Activated CD4-positive, alpha-beta T cell treated with anti-CD3 and anti-CD28 coated beads, Interleukin-2, amount 50 U/mL, for 24 hours (primary cell): ENCODE measurements at regions not wholly inside any gene's neighbourhood (a gene's known extent, or its start where the extent isn't known, plus 50 kb on each side); places are given as distances from the start of the nearest gene placed in this dataset.
"Not testable (repeated sequence)": the region's sequence is repeated elsewhere in the genome, so short reads cannot be mapped to it uniquely, and the experiment has no call there.

Source experiments
- DNase-seq, 2 donors: peaks; one replicate each; pipeline ENCODE4 v3.0.0-alpha.2; 2020; ENCODE audit warnings: low read depth in 1 of 2, low spot score in 1 of 2

DNA sequence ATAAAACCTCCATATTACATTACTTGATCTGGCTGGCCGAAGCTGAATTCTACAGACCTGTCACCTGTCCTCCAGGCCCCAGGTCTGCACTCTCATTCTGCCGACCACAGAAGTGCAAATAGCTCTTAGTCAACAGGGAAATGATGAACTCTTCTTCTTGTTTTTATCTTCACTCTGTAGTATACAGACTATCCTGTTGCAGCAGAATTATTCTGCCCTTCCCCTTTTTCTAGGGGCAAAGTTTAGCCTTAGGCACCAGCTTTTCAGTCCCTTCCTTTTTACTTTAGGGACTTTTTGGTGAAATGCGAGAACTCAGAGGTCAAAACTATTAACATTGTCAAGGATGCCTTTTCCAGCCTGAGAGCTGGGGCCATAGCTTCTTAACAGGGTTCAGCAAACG lies 229.6 kb upstream of the EGLN3 start:
- no peak for DNase-seq

DNA sequence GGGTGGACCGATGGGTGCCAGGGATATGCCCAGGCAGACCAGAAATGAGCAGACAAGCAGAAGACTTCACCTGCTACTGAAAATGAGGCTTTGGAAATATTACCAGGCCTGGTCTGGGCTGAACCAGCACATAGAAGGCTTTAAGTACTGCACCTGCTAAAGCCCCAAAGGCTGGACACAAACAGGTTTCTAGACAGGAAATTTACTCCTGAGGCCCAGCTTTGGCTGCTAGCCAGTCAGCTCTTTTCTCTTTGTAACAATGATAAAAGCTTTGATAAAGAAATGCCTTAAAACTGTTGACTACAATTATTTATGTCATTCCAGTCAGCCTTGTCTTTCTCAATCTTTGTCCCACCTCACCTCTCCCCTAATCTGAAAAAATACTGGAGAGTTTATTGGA lies 228.9 kb upstream of the EGLN3 start:
- DNase-seq = no peak

DNA sequence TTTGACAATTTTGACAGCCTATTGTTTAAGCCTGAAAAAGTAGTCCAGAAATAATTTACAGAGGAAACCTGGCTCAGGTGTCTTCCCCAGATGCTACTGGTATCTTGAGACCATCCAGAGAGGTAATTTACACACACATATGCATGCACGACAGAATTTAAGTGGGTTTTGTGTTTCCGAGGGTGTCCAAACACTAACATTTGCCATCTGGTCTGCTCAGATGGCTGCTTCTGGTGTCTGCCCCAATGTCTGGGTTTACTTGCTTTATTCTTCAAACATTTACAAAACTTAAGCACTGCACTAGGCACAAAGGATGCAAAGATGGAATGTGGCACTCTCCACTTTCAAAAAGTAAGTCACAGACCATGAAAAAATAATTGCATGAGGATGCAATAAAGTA lies 226.6 kb upstream of the EGLN3 start:
- DNase-seq = no peak

DNA sequence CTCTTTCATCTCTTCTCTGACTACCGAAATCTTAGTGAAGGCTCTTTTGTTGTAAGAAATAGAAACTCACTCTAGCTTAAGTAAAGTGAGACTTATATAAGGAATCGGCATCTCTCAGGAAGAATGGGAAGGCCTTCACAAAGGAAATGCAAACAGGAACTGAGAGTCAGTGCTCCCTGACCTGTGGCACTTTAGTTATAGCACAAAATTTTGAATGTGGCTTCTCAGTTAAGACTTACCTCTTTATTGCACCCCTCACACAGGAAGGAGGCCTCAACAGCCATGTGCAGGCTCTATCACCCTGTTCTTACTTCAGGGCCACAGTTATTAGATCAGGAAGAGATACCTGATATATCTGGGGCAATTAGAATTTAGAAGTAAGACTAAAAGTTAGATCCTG lies 224.7 kb upstream of the EGLN3 start:
- no peak for DNase-seq

DNA sequence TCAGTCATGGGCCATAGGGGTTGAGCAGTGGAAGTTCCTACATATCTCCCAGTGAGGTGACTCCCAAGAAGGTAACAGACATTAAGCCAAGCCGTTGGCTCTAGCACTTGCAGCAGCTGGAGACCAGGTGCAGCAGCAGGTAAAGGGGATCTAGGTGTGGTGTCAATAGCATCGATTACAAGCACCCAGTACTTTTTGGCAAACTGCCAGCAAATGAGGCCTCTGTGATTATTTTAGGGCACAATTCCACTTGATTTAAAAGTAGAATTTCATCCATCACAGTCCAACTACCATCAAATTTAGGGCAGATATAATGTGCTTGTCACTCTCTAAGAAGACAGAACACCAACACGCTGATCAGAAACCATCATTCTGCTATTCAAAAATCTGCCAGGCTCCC lies 224.1 kb upstream of the EGLN3 start:
- no peak for DNase-seq

DNA sequence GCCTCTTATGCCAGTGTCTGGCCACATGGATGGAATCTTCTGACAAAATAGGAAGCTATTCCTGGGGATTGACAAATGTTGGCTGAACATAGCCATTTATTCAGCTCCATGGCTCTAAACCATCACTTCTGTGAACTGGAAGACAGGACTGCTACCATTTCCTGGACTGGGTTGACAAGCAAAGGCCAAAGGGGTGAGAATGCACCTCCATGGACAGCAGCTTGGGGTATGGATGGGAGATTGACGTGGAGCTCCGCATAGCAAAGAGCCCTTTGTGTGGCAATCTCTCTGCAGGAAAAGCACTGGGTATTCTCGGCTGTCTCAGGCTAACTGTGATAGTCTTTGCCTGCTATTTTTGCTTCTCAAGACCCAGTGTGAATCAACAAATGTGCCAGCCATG lies 223.0 kb upstream of the EGLN3 start:
- DNase-seq = no peak

DNA sequence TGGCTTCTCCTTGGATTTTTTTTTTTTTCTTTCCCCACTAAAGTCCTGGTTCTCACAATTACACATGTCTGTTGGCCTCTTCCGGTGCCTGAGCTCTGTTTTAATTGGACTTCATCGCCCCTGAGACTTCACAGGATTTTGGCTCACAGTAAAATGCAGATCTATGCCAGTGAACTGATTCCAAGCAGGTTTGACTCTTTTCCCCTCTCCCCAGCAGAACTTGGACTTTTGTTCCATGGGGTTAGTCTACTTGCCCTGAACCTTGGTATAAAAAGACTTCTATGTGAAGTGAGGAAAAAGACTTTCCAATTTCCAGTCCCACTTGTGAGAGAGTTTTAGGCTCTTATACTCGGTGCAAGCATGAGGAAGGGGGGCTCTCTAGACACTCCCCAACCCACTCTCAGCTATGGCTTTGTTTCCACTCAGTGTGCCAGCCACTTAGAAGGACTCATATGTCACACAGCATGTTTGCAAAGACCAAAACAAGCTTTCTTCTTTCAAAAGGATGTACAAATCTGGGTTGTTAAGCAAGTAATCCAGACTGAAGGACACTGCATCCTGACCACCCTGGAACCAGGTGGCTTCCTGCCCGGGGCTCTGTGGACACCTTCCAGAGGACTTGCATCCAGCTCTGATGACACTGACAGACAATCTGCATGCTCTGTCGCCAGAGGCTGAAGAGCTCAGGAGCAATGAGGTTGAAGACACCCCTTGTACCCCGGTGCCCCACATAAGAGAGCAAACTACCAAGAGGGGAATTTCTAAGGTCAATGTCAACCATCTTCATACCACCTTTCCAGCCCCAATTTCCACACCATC lies 221.9 kb upstream of the EGLN3 start:
- DNase-seq = no peak

DNA sequence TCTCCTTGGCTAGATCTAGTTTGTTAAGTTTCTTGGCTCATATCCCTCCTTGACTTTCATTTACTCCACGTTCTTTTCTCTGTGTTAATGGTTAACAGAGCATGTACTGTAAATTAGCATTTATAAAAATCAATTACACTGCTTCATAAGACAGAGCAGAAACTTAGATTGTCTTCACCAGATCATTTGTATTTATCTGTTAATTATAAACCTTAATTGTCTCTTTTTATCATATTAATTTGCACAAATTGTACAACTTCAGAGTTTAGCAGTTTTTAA lies 221.2 kb upstream of the EGLN3 start:
- DNase-seq = no peak

DNA sequence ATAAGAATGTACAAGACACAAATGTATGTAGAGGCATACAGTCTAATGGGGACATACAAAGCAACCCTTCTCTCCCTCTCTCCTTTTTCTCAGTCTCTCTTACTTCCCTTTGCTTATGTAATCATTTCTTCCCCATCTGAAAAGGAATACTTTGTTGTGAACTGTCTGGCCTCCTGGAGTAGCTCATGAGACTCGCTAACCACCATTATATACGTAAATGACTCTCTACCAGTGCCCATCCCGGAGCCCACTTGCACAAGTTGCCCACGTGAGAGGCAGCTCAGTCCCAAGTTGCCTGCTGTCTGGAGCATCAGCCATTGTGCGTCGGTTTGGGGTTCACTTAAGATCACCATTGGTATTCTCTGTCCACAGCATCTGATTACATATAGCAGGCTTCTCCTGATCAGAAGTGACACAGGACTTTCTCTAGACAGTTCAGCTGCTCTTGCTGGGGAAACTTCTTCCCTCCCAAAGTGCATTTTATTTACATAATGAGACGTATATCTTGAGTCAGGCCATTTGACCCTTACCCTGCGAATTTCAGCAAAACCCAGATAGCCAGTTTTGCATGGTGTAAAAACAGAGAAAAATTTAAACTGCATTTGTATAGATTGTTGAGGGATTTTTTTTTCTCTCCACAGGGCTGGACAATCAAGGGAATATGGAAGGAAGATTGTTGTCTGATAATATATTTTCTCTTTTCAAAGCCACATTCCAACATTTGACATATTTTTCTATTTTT lies 220.7 kb upstream of the EGLN3 start:
- no peak for DNase-seq

DNA sequence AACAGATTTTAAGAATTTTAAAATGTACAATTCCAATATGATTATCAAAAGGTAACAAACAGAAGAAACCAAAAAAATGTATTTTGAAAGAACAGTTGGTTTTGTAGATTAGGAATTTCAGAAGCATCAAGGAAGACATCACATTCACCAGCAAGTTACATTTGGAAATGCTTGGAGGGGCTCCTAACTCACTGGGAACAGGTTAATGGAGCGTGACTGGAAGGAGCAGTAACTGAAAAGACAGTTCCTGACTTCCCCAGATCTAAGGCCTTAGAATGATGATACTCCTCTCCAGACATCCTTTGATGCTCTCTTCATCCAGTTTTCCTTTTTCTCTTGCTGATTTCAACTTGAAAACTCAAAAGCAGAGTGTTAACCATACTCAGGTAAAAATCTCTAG lies 220.0 kb upstream of the EGLN3 start:
- DNase-seq = no peak

DNA sequence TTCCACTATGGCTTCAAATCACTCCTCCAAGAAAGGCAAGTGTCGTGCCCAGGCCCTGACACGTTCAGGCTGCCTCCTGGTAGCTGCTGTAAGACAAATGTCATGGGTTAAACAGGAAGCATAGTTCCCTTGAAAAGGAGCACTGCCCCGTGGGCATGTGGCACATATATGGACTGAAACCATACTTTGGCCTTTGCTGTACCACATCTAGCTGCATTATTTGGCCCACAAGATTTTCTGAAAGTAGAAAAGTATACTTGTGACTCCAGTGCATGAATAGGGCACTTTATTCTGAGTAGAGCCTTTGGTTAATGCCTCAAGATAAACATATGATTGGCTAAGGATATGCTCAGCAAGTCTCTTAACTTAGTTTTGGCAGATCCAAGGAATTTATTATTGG lies 218.7 kb upstream of the EGLN3 start:
- DNase-seq = no peak

DNA sequence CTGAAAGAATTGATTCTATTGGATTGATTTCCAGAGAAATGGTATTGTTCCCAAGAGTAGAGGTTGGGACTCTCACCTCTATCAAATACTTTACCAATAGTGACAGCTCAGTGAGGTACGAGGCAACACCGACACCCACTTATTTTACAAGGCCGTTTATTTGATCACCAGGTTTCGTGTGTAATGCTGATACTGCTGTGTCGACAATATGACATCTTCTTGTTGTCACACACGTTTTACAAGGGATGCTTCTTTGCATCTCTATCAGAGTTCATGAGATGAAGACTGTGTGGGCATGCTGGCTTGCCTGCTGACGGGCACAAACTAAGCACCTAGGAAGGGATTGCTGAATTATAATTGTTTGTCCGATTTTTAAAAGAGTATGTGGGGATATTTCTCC lies 217.8 kb upstream of the EGLN3 start:
- DNase-seq = no peak

DNA sequence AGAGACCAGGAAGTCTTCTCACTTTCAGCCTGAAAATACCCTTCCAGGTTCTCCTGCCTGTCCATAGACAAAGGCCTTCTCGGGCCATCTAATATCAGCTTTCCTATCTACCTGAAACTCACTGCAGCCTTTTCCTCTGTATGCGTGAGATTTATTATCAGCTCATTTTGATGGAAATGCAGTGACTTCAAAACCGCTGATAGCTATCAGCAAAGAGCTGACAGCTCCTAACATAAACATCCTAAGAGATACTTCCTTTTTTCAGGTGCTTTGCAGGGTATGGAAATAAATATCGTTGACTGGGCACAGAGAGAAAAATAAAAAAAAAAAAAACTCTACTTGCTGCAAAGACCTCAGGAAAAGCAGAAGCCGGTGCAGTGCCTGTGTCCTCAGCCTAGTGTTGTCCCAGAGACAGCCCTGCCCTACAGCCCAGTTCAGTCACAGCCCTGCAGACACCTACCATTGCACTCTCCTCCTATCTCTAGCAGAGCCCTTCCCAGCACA lies 215.0 kb upstream of the EGLN3 start:
- no peak for DNase-seq

DNA sequence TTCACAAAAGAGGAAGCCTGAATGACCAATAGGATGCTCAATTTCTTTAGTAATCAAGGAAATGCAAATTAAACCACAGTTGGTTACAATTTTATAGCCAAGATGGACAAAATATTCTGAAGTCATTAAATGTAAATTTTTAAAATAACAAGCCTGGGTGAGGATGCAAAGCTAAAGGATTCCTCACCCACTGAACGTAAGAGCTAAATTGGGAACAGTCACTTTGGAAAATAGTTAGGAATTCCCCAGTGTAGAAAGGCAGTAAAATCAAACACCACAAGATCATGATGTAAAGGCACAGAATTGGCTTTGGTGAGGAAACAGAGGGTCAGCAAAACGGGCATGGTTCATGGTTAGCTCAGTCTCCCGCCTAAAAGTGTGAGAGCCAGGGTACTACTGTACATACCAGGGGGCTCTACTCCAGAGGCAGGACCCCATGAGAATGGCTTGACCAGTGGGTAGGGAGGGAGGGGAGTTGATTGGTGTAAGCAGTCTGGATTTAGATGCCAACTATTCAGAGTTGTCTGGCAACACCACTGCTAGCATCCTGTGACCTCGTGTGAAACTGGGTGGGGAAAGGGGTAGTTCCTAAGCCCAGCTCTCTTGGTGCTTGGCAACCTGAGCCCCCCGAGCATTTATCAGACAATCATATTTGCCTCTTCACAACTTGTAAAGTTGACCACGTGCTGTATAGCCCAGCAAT lies 213.4 kb upstream of the EGLN3 start:
- DNase-seq = no peak

DNA sequence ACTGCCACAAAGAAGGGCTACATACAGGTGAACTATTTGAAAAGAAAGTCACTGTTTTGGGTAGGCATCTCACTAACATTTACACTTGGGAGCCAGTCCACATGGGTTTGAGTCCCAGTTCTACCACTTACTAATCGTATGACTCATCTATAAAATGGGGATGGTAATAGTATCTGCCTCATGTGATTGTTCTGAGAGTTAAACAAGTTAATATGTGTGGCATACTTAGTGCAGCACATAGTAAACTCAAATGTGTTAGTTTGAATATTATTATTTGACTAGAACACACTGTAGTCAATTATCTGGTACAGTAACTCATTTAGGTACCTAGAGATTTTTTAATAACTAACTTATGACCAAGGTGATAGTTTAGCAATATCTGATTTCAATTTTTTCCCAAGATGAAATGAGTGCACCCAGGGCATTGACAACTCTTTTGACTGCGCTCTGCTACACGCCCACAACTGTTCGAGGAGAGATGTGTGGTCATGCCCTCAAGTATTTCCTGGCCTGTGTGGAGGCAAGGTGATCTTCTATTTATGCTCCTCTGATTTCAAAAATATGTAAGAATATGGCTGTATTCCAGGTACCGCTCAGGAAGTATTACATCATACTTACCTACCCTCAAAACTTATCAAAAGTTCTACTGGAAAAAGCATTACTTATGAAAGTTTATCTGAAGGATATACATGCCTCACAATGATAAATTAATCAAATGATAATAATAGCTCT lies 210.6 kb upstream of the EGLN3 start:
- no peak for DNase-seq

DNA sequence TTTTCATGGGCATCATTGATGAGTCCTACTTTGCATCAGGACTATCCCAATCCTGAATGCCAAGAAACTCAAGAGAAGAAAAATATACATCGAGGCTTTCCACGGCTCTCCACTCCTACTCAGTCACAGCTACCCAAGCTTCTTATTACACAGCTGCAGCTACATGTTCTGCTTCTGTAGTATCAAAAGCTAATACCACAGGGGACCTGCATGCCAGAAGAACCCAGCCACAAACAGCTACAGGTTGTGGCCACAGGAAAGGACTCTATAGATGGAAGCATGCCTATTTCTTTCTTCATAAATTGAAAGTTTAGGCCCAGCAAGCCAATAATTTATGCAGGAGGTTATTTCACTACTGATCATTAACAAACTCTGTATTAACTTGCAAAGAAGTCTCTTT lies 209.7 kb upstream of the EGLN3 start:
- no peak for DNase-seq

DNA sequence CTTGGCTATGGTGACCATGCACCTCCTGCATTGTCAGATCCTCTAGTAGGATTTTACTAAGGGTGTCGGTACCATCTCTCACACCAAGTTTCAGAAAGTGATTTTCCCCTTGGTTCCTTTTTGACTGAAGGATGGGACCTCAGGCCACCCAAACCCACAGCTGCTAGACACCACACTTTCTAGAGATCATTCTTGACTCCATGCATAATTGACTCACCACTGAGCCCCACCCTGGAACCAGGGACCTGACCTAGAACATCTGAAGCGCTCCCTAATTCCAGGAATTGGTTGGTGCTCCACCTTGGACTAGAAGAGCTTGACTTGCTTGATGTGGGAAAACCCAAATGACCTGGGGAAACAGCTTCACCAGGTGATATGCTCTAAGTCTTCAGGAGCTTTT lies 206.8 kb upstream of the EGLN3 start:
- DNase-seq = no peak

DNA sequence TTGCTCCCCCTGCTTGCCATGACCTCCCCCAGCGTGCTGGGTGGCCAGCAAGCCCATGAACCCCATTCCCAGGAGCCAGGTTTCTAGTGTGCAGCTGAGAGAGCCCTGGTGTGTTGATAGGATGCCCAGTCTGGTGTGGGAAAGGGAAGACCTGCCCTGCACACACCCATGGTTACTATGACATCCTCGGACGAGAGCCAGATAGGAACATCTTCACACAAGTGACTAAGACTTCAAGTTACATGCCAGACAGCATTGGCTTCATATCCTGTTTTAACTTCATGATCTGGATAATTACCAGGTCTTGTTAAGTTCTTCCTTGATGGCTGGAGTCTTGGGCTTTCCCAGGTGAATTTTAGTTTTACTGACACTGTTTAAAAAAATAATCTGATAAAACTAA lies 196.6 kb upstream of the EGLN3 start:
- DNase-seq = no peak

DNA sequence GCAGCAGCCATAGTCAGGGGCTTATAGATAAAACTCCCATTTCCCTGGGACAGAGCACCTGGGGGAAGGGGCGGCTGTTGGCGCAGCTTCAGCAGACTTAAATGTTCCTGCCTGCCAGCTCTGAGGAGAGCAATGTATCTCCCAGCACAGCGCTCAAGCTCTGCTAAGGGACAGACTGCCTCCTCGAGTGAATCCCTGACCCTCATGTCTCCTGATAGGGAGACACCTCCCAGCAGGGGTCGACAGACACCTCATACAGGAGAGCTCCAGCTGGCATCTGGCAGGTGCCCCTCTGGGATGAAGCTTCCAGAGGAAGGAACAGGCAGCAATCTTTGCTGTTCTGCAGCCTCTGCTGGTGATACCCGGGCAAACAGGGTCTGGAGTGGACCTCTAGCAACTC lies 189.3 kb upstream of the EGLN3 start:
- not testable (repeated sequence) for DNase-seq

DNA sequence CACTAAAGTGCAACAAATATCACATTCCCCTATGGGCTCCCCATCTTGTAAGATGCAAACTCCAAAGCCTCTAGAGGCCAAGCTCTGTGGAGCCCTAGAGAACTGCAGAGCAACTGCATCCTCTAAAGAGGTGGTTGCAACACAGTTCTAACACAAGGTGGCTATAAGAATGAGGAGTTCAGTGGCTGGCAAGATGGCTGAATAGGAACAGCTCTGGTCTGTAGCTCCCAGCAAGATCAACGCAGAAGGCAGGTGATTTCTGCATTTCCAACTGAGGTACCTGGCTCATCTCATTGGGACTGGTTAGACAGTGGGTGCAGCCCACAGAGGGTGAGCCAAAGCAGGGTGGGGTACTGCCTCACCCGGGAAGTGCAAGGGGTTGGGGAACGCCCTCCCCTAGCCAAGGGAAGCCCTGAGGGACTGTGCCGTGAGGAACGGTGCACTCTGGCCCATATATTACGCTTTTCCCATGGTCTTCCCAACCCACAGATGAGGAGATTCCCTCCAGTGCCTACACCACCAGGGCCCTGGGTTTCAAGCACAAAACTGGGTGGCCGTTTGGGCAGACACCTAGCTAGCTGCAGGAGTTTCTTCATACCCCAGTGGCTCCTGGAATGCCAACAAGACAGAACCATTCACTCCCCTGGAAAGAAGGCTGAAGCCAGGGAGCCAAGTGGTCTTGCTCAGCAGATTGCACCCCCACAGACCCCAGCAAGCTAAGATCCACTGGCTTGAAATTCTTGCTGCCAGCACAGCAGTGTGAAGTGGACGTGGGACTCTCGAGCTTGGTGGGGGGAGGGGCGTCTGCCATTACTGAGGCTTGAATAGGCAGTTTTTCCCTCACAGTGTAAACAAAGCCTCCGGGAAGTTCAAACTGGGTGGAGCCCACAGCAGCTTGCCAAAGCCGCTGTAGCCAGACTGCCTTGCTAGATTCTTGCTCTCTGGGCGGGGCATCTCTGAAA lies 188.6 kb upstream of the EGLN3 start:
- DNase-seq = not testable (repeated sequence)
